T47D (cell line): ENCODE measurements at regions not wholly inside any gene's neighbourhood (a gene's known extent, or its start where the extent isn't known, plus 50 kb on each side); places are given as distances from the start of the nearest gene placed in this dataset.
"Not testable (repeated sequence)": the region's sequence is repeated elsewhere in the genome, so short reads cannot be mapped to it uniquely, and the experiment has no call there.

Experiments
- DNase-seq, 2 experiments: peaks; one replicate each; pipeline versions ENCODE4 v3.0.0 to v3.0.0-alpha.2; 2011 to 2012; ENCODE audit warnings: low read depth in 1 of 2, low spot score in 1 of 2
- JUND ChIP-seq: IDR thresholded peaks from 2 replicates; pipeline ENCODE4 v1.6.1; 2012; ENCODE audit warnings: low read depth
- in situ Hi-C: cut with HindIII; loops from 2 replicates; pipeline ENCODE4 v1.10.0; 2016; ENCODE audit warnings: low sequenced_read_pairs, low pct_unique_long_range_greater_than_20kb

DNA sequence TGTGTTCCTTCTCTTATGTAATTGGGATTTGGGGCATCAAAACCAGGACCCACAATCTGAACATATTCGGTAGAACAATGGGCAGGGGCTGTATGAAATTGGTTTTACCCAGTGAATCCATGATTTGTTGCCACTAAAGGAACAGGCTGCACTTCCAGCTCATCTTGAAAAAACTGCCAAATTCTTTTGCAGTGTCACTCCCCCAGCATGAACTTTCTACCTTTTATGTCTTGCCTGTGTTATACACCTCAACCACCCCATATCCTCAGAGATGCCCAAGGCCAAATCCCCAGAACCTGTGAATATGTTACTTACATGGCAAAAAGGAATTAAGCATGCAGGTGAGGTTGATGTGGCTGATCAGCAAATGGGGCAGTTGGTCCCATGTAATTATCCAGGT, 280.2 kb upstream of the ECI2 start:
- peak in 1 of 2 experiments; percentile 70 for DNase-seq
- in situ Hi-C loops, result no loop called here
- TF ChIP-seq JUND, result no peak

DNA sequence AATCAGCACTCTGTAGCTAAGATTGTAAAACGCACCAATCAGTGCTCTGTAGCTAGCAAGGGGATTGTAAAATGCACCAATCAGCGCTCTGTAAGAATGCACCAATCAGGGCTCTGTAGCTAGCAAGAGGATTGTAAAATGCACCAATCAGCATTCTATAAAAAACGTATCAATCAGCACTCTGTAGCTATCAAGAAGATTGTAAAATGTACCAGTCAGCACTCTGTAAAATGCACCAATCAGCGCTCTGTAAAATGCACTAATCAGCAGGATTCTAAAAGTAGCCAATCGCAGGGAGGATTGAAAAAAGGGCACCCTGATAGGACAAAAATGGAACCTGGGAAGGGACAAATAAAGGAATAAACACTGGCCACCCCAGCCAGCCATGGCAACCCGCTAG, 278.7 kb upstream of the ECI2 start:
- in situ Hi-C loops, DNase-seq: not testable (repeated sequence)

DNA sequence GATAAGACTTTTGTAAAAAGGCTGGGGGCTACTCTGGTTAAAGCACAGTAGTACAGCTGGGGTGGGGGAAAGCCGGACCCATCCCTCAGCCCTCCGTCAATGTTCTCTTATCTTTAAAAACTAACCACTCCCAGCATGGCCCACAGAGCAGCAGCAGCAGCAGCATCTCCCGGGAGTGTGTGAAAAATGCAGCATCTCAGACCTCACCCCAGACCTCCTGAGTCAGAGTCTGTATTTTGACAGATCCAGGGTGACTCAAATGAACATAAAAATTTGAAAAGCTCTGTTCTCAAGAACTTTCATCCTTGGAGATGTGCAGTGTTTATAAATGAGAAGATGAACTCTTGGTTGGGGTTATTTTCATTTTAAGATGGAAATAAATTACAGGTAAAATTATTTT, 277.7 kb upstream of the ECI2 start:
- DNase-seq, result no peak
- no peak for TF ChIP-seq JUND
- in situ Hi-C loops, result no loop called here

DNA sequence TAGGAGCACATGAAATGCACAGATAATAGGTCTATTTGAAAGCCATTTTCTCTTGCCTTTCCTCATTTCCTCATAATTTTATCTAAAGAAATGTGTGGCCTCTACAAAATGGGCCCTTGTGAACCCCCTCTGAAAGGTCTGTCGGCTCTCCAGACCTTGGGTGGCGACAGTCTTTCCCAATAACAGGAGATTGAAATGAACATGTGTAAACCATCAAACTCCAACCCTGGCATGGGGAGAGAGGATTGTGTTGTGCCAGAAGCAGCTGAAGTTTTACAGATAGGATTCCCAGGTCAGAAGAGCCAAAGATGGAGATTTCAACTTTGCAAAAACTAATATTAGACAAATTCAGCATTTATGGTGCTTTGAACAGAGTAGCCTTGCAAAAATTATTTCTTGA, 277.1 kb upstream of the ECI2 start:
- in situ Hi-C loops, result no loop called here
- no peak for DNase-seq
- TF ChIP-seq JUND, result no peak

DNA sequence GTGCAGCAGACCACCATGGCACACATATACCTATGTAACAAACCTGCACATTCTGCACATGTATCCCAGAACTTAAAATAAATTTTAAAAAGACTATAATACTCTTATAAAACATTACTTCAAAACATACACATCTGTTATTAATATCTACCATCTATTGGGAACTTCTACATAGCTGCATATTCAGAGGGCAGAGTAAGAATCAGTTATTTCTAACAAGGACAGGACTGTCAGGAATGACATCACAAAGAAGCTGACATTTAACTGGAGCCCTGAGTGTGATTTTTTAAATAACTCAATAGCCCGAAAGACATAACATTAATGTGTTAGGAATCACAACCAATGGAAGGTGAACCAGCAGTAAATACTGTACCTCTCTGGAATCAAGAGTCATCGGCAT, 276.7 kb upstream of the ECI2 start:
- in situ Hi-C loops, result no loop called here

DNA sequence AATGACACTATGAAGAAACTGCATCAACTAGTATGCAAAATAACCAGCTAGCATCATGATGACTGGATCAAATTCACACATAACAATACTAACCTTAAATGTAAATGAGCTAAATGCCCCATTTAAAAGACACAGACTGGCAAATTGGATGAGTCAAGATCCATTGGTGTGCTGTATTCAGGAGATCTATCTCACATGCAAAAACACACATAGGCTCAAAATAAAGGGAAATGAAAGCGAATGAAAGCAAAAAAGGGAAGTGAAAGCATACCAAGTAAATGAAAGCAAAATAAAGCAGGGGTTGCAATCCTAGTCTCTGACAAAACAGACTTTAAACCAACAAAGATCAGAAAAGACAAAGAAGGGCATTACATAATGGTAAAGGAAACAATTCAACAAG, 272.3 kb upstream of the ECI2 start:
- in situ Hi-C loops, DNase-seq: not testable (repeated sequence)

More for the DNA sequence above, 276.7 kb upstream of the ECI2 start:
- TF ChIP-seq JUND, result no peak
- no peak for DNase-seq

DNA sequence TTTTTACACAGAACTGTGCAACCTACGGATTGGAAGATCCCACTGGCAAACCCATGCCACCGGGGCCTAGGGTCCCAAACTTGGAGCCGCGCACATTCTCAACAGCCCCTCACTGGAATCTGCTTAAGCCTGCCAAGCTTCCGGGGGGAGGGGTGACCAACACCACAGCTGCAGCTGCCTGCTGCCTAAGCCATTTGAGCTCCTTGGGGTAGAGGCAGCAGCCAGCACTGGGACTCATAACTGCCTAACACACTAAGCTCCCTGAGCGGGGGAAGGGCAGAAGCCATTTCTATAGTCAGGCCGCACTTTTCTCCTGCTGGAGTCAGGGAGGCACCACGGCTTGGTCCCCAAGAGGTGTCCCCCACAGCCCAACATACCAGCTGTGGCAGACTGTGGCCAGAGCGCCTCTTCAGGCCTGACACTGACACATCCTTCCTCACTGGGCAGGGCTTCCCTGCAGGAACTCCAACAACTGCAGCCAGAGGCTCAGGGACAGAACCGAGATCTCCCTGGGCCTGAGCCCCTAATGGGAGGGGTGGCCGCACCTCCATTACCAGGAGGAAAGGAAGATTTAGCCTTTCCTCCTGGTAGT, 270.3 kb upstream of the ECI2 start:
- no peak for DNase-seq
- no peak for TF ChIP-seq JUND
- in situ Hi-C loops, result no loop called here

DNA sequence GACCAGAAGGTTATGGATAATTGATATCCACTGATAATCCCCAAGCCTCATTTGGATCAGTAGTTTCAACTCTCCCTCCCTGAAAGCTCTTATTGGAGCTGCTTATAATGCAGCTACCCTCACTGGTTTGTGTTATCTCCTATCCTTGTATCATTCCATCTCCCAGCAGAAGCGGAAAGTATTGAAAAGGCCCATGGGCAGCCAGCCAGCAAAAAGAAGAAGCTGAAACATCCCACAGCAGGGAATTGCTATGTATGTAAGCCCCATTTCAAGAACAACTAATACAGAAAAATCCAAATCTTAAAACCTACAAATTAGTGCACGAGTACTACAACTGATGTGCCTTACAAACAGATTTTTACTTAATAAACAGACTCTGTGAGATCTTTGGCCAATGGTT, 269.0 kb upstream of the ECI2 start:
- TF ChIP-seq JUND, result no peak
- in situ Hi-C loops, result no loop called here
- no peak for DNase-seq

DNA sequence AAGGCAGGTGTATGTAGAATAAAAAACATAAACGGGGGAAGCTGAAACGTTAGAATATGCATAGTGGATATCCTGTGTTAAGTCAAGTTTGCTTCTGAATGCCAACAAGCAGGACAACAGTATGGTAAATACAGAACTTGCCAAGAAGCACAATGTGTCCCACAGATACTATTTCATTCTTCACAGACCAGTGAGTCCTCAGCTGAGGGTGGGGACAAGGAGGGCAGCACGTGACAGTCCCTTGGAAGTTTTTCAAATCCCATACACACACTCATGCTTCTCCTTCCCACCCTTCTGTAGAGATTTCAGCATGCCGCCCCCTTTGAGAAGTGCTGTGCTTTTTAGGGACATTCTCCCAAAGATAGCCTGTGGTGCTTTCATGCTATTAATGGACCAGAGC, 268.5 kb upstream of the ECI2 start:
- no peak for TF ChIP-seq JUND
- no peak for DNase-seq
- in situ Hi-C loops, result no loop called here

DNA sequence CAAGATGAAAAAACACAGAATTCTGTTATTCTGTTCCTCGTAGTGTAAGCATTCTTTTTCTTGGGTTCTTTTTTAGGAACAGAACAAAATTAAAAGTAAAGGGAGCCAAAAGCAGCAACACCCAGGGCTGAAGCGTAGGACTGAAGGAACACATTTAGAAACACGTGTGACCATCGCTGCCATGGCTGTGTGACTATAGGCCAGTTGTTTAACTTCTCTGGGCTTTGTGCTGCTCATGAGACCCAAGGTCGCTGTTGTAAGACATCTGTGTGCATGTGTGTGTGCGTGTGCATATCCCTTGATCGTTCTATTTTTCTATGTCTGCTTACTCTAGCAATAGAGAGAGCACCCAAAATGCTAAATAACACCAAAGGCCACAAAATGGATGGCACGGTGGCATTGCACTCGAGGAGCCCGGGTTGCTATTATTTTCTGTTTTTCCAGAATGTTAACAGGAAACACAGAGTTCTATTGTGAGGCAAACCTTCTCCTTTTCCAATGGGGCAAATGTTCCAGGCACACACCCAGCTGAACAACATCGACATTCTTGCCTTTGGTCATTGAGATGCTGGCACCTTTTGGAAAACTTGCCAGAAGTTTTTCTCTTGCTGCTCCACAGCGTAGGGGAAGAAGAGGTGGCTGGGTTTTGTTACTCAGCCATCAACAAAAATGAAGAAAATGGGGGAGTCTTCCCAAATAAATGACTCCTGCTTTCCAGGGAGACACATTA, 267.8 kb upstream of the ECI2 start:
- no peak for DNase-seq
- in situ Hi-C loops, result no loop called here
- TF ChIP-seq JUND, result no peak

DNA sequence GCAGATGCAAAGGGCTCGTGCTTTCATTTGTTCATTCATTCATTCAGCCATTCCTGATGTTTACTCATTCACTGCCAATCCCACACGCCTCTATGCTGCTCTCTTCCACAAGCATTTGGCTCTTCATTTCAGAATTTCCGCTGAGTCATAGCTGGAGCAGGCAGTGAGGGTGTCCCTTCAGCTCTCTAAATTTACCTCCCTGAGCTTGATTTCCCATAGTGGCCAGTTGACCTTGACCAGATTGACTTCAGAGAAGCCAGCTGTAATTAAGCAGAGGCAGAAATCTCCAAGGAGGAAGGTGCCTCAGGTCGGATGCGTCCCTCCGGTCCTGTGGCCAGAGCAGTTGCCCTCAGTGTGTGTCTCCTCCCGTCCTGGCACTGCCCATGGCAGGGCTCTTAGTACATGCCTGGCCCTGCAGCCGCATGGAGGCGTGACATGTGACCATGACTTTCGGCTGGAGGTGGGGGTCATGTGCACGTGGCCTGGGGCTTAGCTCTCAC, 267.2 kb upstream of the ECI2 start:
- DNase-seq, result peak in 1 of 2 experiments; percentile 24
- no peak for TF ChIP-seq JUND
- in situ Hi-C loops, result no loop called here

DNA sequence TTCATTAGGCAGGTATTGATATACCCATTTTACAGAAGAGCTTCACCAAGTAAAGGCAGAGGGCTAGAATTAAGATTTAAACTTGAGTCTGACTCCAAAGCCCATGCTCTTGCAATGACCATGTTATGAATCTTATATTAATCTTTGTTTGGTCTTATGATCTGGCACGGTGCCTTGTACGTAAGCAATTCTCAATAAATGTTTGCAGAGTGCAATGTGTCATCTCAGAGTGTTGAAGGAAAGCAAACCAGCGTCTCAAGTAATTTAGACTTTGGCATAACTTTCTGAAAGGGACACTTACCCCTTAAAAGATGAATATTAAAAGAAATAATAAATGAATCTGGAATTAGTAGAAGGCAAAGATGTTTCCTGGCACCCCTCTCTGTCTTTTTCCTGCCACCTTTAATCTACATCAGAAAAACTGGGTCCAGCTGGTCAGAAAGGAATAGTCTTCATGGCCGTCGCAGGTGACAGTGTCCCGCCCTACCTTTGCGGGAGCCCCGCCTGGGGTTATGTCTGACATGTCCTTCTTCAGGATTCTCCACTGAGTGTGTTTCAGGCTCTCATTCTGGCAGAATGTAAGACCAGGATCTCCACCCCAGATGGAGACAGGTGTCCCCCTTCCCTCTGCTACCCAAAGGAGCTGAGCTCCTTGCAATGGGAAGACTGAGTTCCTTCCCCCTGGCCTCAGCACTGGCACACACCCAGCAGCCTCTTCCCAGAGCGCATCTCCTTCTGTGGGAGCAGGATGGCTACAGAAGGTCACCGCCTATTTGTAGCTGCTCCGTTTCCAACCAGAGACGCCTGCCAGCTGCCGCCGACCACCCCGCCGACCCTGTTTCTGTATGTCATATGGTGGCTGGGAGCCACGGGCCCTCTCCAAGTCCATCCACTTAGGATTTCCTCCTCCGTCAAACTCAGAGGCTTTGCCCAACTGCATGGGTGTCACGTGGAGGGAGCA, 266.3 kb upstream of the ECI2 start:
- in situ Hi-C loops, result no loop called here
- no peak for DNase-seq
- TF ChIP-seq JUND, result no peak

DNA sequence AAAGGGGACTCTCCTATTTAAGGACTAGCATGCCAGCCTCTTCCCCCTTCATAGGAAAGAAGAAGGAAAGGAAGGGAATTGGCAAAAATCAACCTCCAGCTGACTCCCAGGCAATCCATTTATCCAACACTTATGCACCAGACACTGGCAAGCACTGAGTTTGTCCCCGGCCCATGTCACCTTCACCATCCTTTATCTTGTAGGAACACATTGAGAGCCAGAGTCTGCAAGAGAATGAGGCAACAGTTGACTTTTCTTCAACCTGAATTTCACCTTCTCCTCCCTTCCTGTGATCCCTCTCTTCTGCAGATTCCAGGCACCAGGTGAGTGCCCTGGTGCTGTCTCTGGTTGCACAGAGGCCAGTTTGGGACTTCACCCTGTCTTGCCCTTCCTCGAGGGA, 264.3 kb upstream of the ECI2 start:
- no peak for DNase-seq
- TF ChIP-seq JUND, result no peak
- in situ Hi-C loops, result no loop called here
